ENCODE measurements at regions not wholly inside any gene's neighbourhood (a gene's known extent, or its start where the extent isn't known, plus 50 kb on each side); places are given as distances from the start of the nearest gene placed in this dataset.

DNA sequence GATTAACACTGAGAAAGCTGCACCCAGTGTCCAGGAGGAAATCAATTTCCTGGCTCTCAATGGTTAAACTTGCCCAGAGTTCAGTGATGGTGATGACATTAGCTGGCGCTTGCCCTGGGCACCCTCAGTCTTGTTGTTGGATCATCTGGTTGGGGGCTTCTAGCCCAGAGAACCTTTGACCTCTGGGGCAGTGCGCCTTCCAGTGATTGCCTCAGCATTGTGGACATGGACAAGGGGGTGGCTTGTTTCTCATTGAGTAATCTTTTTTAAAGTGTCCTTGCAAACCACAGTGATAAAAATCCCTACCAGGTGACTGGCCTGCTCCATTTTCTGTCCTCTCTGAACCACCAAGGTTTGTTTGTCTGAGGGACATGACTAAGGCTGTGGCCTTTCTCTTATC lies 95.6 kb upstream of the USP9Y start:
- no peak for DNase-seq

GRCh38 chrY:12610861-12611260 lies 90.2 kb upstream of the USP9Y start:
- no peak for DNase-seq

DNA sequence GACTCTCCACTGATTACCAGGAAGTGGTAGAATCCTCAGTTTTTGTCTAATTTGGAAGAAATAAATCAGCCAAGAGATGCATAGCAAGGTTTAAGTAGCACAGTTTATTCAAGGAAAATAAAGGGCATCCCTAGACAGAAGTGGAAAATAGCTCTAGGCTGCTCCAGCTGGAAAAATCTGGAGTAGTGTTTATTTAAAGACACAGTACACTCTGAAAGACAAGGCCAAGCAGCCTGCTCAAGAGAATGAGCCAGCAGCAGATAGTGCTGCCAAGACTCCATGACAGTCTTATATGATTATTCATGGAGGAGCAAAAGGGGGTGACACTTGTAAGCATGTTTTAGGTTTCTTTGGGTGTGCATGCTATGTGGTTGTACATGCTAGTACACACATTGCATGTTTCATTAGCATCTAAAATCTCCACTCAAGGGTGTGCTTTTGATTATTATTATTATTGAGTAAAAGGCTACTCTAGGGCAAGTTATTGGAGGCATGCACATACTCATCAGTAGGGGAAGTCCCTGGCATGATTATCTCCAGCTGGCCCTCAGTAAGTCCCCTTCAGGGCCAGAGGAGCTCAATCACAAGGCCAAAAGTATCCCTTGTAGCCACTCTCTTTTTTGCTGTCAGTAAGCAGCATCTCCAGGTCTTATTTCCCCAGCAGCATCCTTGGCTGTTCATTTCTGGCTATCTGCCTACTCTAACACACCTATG lies 85.1 kb upstream of the USP9Y start:
- DNase-seq, result no peak

DNA sequence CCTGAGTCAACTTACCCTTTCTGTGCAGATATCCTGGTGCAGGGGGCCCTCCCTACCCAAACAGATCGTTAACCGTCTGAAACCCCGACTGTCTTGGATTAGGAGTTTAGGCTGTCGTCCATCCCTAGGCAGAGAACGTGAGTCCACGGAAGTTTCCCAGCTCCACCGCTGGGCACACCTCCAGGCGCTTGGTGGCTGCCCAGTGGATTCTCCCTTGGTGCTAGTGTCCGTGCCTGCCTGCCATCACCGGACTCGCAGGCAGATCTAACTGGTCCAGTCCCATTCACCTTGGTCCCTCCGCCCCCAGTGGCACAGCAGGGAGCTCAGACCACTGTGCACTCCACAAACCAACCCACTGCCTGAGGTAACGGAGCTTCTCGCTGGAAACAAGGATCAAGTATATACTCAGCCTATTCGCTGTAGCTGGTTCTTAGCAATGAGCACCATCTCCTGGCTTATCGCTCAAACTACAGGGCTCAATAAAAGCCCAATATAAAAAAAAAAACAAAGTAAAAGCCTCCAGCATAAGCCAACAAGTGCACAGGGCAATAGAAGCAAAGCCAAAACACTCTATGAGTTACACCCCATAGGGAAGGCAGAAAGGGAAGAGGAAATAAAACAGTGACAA lies 79.5 kb upstream of the USP9Y start:
- peak in 1 of 2 experiments; percentile 3 for DNase-seq

DNA sequence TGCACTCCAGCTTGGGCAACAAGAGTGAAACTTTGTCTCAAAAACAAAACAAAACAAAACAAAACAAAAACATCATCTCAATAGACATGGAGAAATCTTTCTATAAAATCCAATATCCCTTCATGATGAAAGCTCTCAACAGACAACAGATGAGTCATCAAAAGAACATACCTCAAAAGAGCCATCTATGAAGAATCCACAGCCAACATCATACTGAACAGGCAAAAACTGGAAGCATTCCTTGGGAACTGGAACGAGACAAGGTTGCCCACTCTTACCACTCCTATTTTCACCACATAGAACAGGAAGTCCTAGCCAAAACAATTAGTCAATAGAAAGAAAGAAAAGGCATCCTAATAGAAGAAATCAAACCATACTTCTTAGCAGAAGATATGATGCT lies 77.8 kb upstream of the USP9Y start:
- DNase-seq, result no peak

DNA sequence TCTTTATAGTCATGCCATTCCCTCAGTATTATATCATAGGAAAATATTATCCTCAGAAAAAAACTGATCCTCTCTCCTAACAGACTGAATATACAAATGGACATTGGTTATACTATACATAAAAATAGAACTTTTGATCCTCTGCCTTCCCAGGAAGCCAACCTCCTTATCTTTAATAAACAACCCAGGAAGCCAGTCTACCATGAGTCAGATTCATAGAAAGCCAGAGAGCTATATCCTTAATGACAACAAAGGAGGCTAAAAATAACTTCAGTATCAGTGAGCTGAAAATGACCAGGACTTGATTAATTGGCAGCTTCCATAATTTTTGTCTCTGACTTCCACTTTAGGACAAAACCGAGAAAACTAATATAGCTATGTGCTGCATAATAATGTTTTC lies 58.0 kb upstream of the USP9Y start:
- DNase-seq, result no peak

DNA sequence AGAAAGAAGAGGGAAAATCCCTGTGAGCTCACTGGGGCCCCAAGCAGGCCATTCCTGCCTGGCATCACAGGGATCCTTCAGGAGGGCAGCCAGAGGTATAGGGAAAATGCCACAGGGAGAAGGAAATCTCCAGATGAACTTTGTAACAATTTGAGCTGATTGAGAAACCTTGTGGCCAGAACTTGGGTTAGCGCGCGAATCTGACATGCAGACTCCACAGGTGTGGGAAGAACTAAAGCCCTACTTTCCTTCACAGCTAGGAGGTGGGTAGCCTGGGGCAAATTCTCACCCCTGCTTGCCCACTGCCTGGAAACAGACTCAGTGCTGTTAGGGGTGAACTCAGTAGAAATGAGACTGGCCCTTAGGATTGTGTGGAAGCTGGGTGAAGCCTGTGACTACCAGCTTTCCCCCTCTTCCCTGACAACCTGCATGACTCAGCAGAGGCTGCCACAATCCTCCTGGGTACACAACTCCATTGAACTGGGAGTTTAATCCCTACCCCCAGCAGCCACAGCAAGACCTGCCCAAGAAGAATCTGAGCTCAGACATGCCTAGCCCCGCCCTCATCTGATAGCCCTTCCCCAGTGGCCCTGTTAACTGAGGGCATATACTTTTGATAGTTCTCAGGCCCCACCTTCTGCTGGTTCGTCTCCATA lies 57.2 kb upstream of the USP9Y start:
- no peak for DNase-seq

GRCh38 chrY:12651095-12651494 lies 49.9 kb upstream of the USP9Y start:
- no peak for DNase-seq

Measured in NCI-H446 (cell line).